H4 (cell line): ENCODE measurements at regions not wholly inside any gene's neighbourhood (a gene's known extent, or its start where the extent isn't known, plus 50 kb on each side); places are given as distances from the start of the nearest gene placed in this dataset.
"Not testable (repeated sequence)": the region's sequence is repeated elsewhere in the genome, so short reads cannot be mapped to it uniquely, and the experiment has no call there.

ENCODE experiments used
- DNase-seq: peaks from one replicate; pipeline ENCODE4 v3.0.0-alpha.2; 2015; ENCODE audit warnings: low spot score

GRCh38 chr11:8772571-8773519 lies 90.3 kb downstream of the RPL27A start:
- no peak for DNase-seq

- DNase-seq = no peak
Measured at GRCh38 chr11:8773916-8774539, 91.4 kb downstream of the RPL27A start.

DNA sequence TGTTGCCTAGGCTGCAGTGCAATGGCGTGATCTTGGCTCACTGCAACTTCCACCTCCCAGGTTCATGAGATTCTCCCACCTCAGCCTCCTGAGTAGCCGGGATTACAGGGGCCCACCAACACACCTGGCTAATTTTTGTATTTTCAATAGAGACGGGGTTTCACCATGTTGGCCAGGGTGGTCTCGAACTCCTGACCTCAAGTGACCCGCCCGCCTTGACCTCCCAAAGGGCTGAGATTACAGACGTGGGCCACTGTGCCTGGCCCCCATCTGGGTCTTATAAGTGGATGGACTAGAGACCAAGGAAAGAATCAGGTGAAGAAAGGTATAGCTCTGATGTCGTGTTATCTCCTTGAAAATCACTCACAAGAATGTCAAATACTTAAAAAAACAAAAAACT lies 92.3 kb downstream of the RPL27A start:
- not testable (repeated sequence) for DNase-seq

GRCh38 chr11:8775332-8775731 lies 92.7 kb downstream of the RPL27A start:
- DNase-seq = no peak

DNA sequence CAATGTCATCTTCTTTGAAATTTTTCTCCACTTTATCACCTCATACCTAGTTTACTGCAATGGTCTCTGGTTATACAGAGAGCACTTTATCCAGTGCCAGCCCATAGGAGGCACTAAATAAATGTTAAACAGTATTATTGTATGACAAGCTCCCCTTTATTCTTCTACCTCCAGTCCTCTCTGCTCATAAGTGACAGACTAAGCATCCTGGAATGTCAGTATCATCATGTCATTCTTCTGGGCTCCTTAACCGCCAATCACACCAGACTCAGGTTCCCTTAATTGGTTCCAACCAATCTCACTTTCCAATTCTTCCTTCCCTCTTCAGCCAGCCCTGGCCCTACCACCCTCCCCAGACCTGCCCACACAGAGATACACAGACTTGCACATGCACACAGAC lies 93.1 kb downstream of the RPL27A start:
- DNase-seq = no peak

DNA sequence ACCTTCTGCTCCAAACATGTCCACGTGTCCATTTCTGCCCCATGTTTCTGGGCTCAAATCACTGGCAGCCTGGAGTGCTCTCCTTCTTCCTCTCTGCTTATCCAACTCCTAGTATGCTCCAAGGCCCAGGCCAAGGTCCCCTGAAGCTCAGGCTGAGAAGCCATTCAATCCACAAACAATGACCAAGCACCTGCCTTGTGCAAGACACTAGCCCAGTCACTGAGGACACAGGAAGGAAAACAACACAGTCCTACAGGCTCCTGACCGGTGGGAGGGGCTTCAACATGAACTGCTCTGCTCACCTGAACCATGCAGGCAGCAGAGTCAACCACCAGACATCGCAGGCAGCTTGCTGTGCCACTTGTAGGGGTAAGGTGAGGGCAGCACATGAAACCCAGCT lies 93.6 kb downstream of the RPL27A start:
- no peak for DNase-seq

GRCh38 chr11:8777907-8778767 lies 95.5 kb downstream of the RPL27A start:
- DNase-seq = no peak

DNA sequence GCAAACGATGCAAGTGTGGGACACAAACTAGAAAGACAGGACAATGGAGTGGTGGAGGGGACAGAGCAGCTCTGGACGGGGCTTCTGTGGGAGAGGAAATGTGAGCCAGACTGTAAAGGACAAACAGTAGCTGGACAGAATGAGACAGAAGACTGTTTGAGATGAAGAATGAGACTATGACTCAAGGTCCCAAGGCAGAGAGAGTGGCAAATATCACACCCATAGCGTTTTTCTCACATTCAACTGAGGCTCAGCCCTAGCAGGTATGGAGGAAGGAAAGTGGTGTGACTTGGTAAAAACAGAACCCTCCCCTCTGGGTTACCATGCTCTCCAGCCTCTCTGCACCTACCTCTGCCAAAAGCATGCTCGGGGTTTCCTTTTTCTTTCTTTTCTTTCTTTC lies 96.5 kb downstream of the RPL27A start:
- no peak for DNase-seq

DNA sequence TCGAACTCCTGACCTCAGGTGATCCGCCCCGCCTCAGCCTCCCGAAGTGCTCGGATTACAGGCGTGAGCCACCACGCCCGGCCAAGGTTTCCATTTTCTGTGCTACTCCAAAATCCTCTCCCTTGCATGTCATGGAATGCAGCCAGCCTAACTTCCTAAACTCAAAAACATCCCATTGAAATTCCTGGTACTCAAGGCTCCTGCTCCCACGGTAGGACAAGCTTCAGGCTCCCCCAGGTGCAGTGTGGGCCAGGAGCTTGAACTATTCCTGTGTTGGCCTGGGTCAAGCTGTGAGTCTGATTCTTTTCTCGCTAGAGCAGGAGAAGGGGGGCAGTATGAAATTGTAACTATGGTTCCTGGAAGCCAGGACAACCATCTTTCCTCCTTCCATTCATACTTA lies 97.1 kb downstream of the RPL27A start:
- no peak for DNase-seq

DNA sequence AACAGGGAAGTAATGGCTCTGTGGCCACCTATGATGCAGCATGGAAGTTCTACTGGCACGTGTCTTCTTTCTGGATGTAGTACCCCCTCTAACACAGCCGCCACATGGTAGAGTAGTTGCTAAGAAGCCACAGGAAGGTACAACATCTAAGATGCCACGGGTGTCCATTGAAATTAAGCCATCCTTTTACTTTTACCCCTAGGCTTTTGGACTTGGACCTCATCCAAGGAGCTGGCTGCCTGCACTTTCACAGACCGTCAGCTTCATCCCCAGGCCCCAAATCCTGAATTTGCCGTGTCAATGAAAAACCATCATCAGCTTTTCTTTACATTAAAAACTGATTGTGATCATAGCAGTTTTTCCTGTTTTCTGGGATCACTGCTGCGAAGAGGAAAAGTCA lies 102.4 kb downstream of the RPL27A start:
- no peak for DNase-seq

GRCh38 chr11:8785457-8785856 lies 102.9 kb downstream of the RPL27A start:
- DNase-seq = no peak

DNA sequence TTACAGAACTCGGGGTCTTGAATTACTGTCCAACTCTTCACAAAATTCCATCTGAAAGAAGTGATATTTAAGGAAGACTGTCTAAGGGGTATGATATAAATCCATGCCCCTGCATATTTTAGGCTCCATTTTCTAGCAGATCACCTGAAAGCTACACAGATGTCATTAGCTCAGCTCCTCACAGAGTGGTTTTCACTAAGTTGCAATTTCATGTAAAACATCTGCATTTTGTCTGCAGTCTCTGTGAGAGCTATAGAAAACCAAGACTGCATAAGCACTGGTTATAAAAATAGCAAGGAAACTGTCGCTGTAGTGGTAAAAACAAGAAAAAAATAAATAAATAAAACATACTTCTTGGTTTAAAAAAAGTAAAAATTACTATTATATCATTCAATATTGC lies 103.4 kb downstream of the RPL27A start:
- DNase-seq = no peak

DNA sequence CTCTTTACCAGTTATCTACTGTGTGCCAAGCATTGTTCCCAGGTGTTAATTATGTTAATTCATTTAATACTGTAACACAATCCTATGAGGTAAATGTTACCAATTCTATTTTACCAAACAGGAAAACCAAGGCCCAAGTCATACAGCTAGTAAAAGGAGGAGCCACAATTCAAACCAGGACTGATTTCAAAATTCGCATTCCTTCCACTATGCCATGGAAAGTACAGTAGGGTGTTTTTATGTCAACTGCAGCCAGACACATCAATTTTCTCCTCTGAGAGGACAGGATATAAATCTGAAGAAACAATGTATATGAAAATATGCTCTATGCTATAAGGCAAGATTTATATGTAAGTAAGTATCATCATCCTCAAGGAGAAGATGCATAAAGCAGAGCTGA lies 104.3 kb downstream of the RPL27A start:
- DNase-seq = no peak

- DNase-seq = no peak
Measured at GRCh38 chr11:8787372-8787771, 104.8 kb downstream of the RPL27A start.

GRCh38 chr11:8788616-8789015 lies 106.0 kb downstream of the RPL27A start:
- no peak for DNase-seq

- DNase-seq = no peak
Measured at GRCh38 chr11:8789864-8790263, 107.3 kb downstream of the RPL27A start.

DNA sequence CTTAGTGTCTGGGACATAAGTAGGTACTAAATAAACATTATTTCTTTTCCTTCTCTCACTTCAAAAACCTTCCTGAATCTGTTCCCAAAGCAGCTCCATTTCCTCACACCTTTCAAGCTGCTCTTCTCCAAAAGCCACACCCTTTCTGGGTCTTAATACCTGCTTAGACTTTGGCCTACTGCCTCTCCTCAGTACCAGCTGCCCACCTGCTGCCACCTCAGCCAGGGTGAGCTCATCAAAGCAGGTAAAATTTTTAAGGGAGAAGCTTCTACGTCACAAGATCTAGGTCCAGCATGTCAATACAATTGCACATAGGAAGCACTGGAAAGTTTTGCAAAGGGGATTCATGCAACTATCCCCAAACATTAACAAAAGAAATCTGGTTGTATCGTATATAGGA lies 108.4 kb downstream of the RPL27A start:
- DNase-seq = no peak

DNA sequence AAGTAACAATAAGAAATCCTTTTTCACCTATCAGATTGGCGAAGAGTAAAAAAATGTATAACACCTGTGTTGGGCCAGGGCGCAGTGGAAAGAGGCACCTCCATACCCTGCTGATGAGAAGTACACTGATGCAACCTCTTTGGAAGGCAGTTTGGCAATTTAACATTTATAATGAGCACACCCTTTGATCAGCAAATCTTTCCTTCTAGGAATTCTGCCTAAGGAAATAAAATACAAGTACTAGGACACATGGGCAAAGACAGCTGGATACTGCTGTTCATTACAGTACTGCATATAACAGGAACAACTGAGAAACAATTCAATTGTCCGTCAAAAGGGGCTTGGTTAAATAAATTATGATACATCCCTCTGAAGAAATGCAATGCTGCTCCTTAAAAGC lies 110.1 kb downstream of the RPL27A start:
- no peak for DNase-seq

GRCh38 chr11:8793114-8793777 lies 110.7 kb downstream of the RPL27A start:
- DNase-seq = no peak

DNA sequence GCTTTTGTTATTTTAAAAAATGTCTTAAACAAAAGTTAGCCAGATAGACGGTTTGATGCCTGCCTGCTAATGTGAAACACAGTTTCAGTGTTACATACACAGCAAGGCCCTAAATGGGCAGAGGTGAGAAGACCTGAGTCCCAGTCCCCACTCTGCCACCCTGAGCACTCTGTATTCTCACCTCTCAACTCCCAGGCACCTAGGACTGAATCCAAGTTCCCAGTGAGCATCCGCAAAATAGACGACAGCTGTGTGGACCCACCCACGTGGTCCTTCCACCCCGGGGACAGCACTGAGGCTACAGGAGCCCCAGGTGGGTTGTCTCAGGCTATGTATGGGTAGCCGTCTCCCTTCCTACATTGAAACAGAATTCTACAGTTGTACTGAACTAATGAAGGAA lies 111.5 kb downstream of the RPL27A start:
- no peak for DNase-seq

DNA sequence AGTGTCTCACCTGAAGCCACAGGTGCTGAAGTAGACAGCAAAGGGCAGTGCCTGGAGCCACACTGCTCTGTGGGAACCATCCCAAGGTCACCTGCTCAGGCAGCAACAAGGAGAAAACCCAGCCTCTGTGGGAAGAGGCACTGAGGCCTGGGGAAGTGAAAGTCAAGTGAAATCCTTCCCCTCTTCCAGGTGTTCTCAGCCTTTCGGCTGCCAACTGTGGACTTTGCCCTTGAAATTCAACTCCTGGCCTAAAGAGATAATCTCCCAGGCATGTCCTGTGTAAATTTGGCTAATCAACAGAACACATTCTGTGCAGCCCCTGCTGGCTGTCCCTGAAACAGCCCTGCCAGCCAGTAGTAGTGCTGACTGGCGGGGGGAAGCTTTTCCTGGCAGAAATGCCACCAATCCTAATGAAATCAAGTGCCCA lies 112.1 kb downstream of the RPL27A start:
- DNase-seq = no peak

- DNase-seq = no peak
Measured at GRCh38 chr11:8796941-8797340, 114.0 kb upstream of the AKIP1 start.
